WTC11 (cell line): ENCODE measurements at regions not wholly inside any gene's neighbourhood (a gene's known extent, or its start where the extent isn't known, plus 50 kb on each side); places are given as distances from the start of the nearest gene placed in this dataset.

ENCODE experiments used
- ATAC-seq: fragments of 200-7000 bp; cut with Tn5 transposase; 2 replicates; pipeline ENCODE4 v1.10.0; 2021; ENCODE audit warnings: mild to moderate bottlenecking, moderate library complexity
- CTCF ChIA-PET: fragments of 300-600 bp; sonication (Branson Sonifier 250); formaldehyde crosslinking; loops from one replicate; lab custom pipeline; 2021; ENCODE audit warnings: antibody characterized with exemption; lab: Charles Lee
- POLR2A ChIA-PET: fragments of 350-600 bp; sonication (Branson Sonifier 250); formaldehyde crosslinking; loops from one replicate; lab custom pipeline; 2021; ENCODE audit warnings: antibody characterized with exemption; lab: Charles Lee
- DNase-seq: peaks from one replicate; pipeline ENCODE4 v3.0.0; 2021; ENCODE audit warnings: low spot score
- H3K27ac Mint-ChIP-seq: 2 replicates; pipeline ENCODE4 v1.8.0; 2021; ENCODE audit warnings: mixed read lengths
- H3K27me3 Mint-ChIP-seq: 2 replicates; pipeline ENCODE4 v1.8.0; 2021; ENCODE audit warnings: low read depth, mild to moderate bottlenecking, moderate library complexity, mixed read lengths
- H3K36me3 Mint-ChIP-seq: 2 replicates; pipeline ENCODE4 v1.8.0; 2021; ENCODE audit warnings: mixed read lengths
- H3K4me1 Mint-ChIP-seq: 2 replicates; pipeline ENCODE4 v1.8.0; 2022; ENCODE audit warnings: mixed read lengths
- H3K4me3 Mint-ChIP-seq: 2 replicates; pipeline ENCODE4 v1.8.0; 2021; ENCODE audit warnings: mild to moderate bottlenecking, moderate library complexity, mixed read lengths
- H3K9me3 Mint-ChIP-seq: 2 replicates; pipeline ENCODE4 v1.8.0; 2021; ENCODE audit warnings: mixed read lengths
- E2F1 ChIP-seq: sonication (generic); formaldehyde crosslinking; IDR thresholded peaks from 2 replicates; pipeline ENCODE4 v1.8.0; 2022; ENCODE audit warnings: mild to moderate bottlenecking, missing genetic modification reagents
- ERG ChIP-seq: fragments of 250-450 bp; sonication (Bioruptor Pico); IDR thresholded peaks from 2 replicates; pipeline ENCODE4 v1.8.0; 2021; ENCODE audit warnings: mild to moderate bottlenecking
- ESRRA ChIP-seq: sonication (generic); formaldehyde crosslinking; IDR thresholded peaks from 2 replicates; pipeline ENCODE4 v1.8.1; 2022; ENCODE audit warnings: mild to moderate bottlenecking, missing genetic modification reagents, borderline replicate concordance
- ETV6 ChIP-seq: sonication (generic); formaldehyde crosslinking; IDR thresholded peaks from 2 replicates; pipeline ENCODE4 v1.8.1; 2022; ENCODE audit warnings: mild to moderate bottlenecking, missing genetic modification reagents
- FOXJ3 ChIP-seq: sonication (generic); formaldehyde crosslinking; IDR thresholded peaks from 2 replicates; pipeline ENCODE4 v1.9.0; 2021; ENCODE audit warnings: missing genetic modification reagents, mild to moderate bottlenecking, borderline replicate concordance
- FOXK1 ChIP-seq: sonication (generic); formaldehyde crosslinking; IDR thresholded peaks from 2 replicates; pipeline ENCODE4 v1.8.0; 2022; ENCODE audit warnings: mild to moderate bottlenecking, moderate library complexity, missing genetic modification reagents
- HMGA2 ChIP-seq: fragments of 250-450 bp; sonication (Bioruptor Pico); IDR thresholded peaks from 2 replicates; pipeline ENCODE4 v1.4.0; 2021; ENCODE audit warnings: mild to moderate bottlenecking, moderate library complexity
- HMGXB4 ChIP-seq: sonication (generic); formaldehyde crosslinking; IDR thresholded peaks from 2 replicates; pipeline ENCODE4 v1.8.1; 2023; ENCODE audit warnings: mild to moderate bottlenecking, moderate library complexity, missing genetic modification reagents
- MYBL2 ChIP-seq: sonication (generic); formaldehyde crosslinking; IDR thresholded peaks from 2 replicates; pipeline ENCODE4 v1.8.1; 2023; ENCODE audit warnings: mild to moderate bottlenecking, moderate library complexity, missing genetic modification reagents
- NR1H2 ChIP-seq: sonication (generic); formaldehyde crosslinking; IDR thresholded peaks from 2 replicates; pipeline ENCODE4 v1.9.0; 2021; ENCODE audit warnings: mild to moderate bottlenecking, moderate library complexity, missing genetic modification reagents
- PRRX2 ChIP-seq: fragments of 250-450 bp; sonication (Bioruptor Pico); IDR thresholded peaks from 2 replicates; pipeline ENCODE4 v1.8.0; 2021; ENCODE audit warnings: mild to moderate bottlenecking
- RELA ChIP-seq: sonication (generic); formaldehyde crosslinking; IDR thresholded peaks from 2 replicates; pipeline ENCODE4 v1.8.1; 2022; ENCODE audit warnings: missing genetic modification reagents, mild to moderate bottlenecking, borderline replicate concordance
- ZNF121 ChIP-seq: sonication (generic); formaldehyde crosslinking; IDR thresholded peaks from 2 replicates; pipeline ENCODE4 v1.8.0; 2023; ENCODE audit warnings: missing genetic modification reagents
- ZNF425 ChIP-seq: fragments of 250-450 bp; sonication (Bioruptor Pico); conservative IDR thresholded peaks from 2 replicates; pipeline ENCODE4 v1.9.0; 2021; ENCODE audit warnings: mild to moderate bottlenecking
- ZNF671 ChIP-seq: fragments of 250-450 bp; sonication (Bioruptor Pico); IDR thresholded peaks from 2 replicates; pipeline ENCODE4 v1.8.0; 2021; ENCODE audit warnings: mild to moderate bottlenecking

GRCh38 chr22:48740086-48740730 is 1087.5 kb downstream of the BRD1 start:
- POLR2A ChIA-PET: no interaction called here
- ATAC-seq: no peak
- peak; percentile 7 for DNase-seq
- no peaks in the 10 kb centered on the region for H3K27me3 Mint-ChIP-seq
- TF ChIP-seq E2F1 (CRISPR knock-in tag) (no peak), ZNF671 (CRISPR knock-in tag) (no peak), MYBL2 (CRISPR knock-in tag) (no peak)
- TF ChIP-seq, all 79 proteins: peak for 0
- no peak overlapping the region for H3K4me3 Mint-ChIP-seq
- H3K9me3 Mint-ChIP-seq: peaks cover 3% of the 10 kb centered on the region
- H3K27ac Mint-ChIP-seq: no peak overlapping the region
- peaks cover 3% of the 10 kb centered on the region; the same call in 1 of the 2 replicates for H3K36me3 Mint-ChIP-seq
- no peaks in the 10 kb centered on the region; the same call in 1 of the 2 replicates for H3K4me1 Mint-ChIP-seq
- CTCF ChIA-PET: interaction anchor here (1.0 to 1.3 kb wide), 2 partner anchors 12 to 43 kb away, joined by 3 to 4 read pairs; no protein-coding TSS in a partner anchor

- Mint-ChIP-seq H3K36me3 (peaks cover 3% of the 10 kb centered on the region; the same call in 1 of the 2 replicates), H3K27ac (no peak overlapping the region), H3K4me1 (no peaks in the 10 kb centered on the region; the same call in 1 of the 2 replicates), H3K27me3 (no peaks in the 10 kb centered on the region), H3K9me3 (peaks cover 3% of the 10 kb centered on the region), H3K4me3 (no peak overlapping the region)
- ChIA-PET CTCF (interaction anchor here (1.0 to 1.3 kb wide), 2 partner anchors 13 to 43 kb away, joined by 3 to 4 read pairs; no protein-coding TSS in a partner anchor), POLR2A (no interaction called here)
- ATAC-seq (no peak), DNase-seq (peak; percentile 11)
- TF ChIP-seq PRRX2 (CRISPR knock-in tag) (no peak), HMGXB4 (CRISPR knock-in tag) (no peak), HMGA2 (no peak), RELA (CRISPR knock-in tag) (no peak), ERG (CRISPR knock-in tag) (no peak), ZNF425 (CRISPR knock-in tag) (no peak), ESRRA (CRISPR knock-in tag) (no peak)
Observed at GRCh38 chr22:48739348-48740085, 1088.2 kb downstream of the BRD1 start.

GRCh38 chr22:48738204-48738980 is 1089.3 kb downstream of the BRD1 start:
- POLR2A ChIA-PET: no interaction called here

More at GRCh38 chr22:48738204-48738980, 1089.3 kb downstream of the BRD1 start:
- TF ChIP-seq ETV6 (CRISPR knock-in tag) (no peak), ZNF121 (CRISPR knock-in tag) (no peak), NR1H2 (CRISPR knock-in tag) (no peak), FOXJ3 (CRISPR knock-in tag) (no peak), FOXK1 (CRISPR knock-in tag) (no peak), HMGA2 (no peak)
- no peak for ATAC-seq
- H3K4me3 Mint-ChIP-seq: no peak overlapping the region
- H3K27ac Mint-ChIP-seq: no peak overlapping the region
- peak; percentile 3 for DNase-seq
- H3K9me3 Mint-ChIP-seq: peaks cover 3% of the 10 kb centered on the region
- CTCF ChIA-PET: interaction anchor here (1.3 kb wide), 1 partner anchor 14 kb away, joined by 3 read pairs; no protein-coding TSS in a partner anchor
- H3K36me3 Mint-ChIP-seq: peaks cover 3% of the 10 kb centered on the region; the same call in 1 of the 2 replicates
- no peaks in the 10 kb centered on the region; the same call in 1 of the 2 replicates for H3K4me1 Mint-ChIP-seq
- H3K27me3 Mint-ChIP-seq: no peaks in the 10 kb centered on the region
